ENCODE measurements at regions not wholly inside any gene's neighbourhood (a gene's known extent, or its start where the extent isn't known, plus 50 kb on each side); places are given as distances from the start of the nearest gene placed in this dataset.

- Histone ChIP-seq H3K36me3 (ENCODE audit: control insufficient read depth, insufficient read depth, low read length) (no peaks in the 10 kb centered on the region), H3K27me3 (ENCODE audit: control insufficient read depth, insufficient read depth, low read length) (no peaks in the 10 kb centered on the region), H3K9me3 (ENCODE audit: control insufficient read depth, low read length) (no peaks in the 10 kb centered on the region), H3K4me3 (ENCODE audit: low read length) (no peak overlapping the region), H3K9ac (ENCODE audit: low read length) (no peak overlapping the region), H3K4me1 (ENCODE audit: control insufficient read depth, insufficient read depth, low read length) (no peaks in the 10 kb centered on the region)
Measured at GRCh38 chr11:121741761-121742361, 289.1 kb upstream of the SORL1-AS1 start.

- H3K4me1 ChIP-seq (ENCODE audit: control insufficient read depth, insufficient read depth, low read length) = no peaks in the 10 kb centered on the region
- no peak overlapping the region for H3K4me3 ChIP-seq (ENCODE audit: low read length)
- H3K27me3 ChIP-seq (ENCODE audit: control insufficient read depth, insufficient read depth, low read length) = no peaks in the 10 kb centered on the region
- no peak overlapping the region for H3K9ac ChIP-seq (ENCODE audit: low read length)
- H3K36me3 ChIP-seq (ENCODE audit: control insufficient read depth, insufficient read depth, low read length) = no peaks in the 10 kb centered on the region
- H3K9me3 ChIP-seq (ENCODE audit: control insufficient read depth, low read length) = no peaks in the 10 kb centered on the region
Measured at GRCh38 chr11:121741351-121741760, 288.6 kb upstream of the SORL1-AS1 start.

- no peaks in the 10 kb centered on the region for H3K27me3 ChIP-seq (ENCODE audit: control insufficient read depth, insufficient read depth, low read length)
- H3K4me3 ChIP-seq (ENCODE audit: low read length) = no peak overlapping the region
- H3K9me3 ChIP-seq (ENCODE audit: control insufficient read depth, low read length) = no peaks in the 10 kb centered on the region
- H3K4me1 ChIP-seq (ENCODE audit: control insufficient read depth, insufficient read depth, low read length) = no peaks in the 10 kb centered on the region
- H3K36me3 ChIP-seq (ENCODE audit: control insufficient read depth, insufficient read depth, low read length) = no peaks in the 10 kb centered on the region
- no peak overlapping the region for H3K9ac ChIP-seq (ENCODE audit: low read length)
Measured at GRCh38 chr11:121740902-121741301, 288.1 kb upstream of the SORL1-AS1 start.

- Histone ChIP-seq H3K4me3 (ENCODE audit: low read length) (no peak overlapping the region), H3K36me3 (ENCODE audit: control insufficient read depth, insufficient read depth, low read length) (no peaks in the 10 kb centered on the region), H3K4me1 (ENCODE audit: control insufficient read depth, insufficient read depth, low read length) (no peaks in the 10 kb centered on the region)
Measured at GRCh38 chr11:121733858-121734257, 281.1 kb upstream of the SORL1-AS1 start.

GRCh38 chr11:121727942-121728341 lies 275.2 kb upstream of the SORL1-AS1 start:
- Histone ChIP-seq H3K4me1 (ENCODE audit: control insufficient read depth, insufficient read depth, low read length) (peaks cover 4% of the 10 kb centered on the region), H3K27me3 (ENCODE audit: control insufficient read depth, insufficient read depth, low read length) (peaks cover 3% of the 10 kb centered on the region), H3K9ac (ENCODE audit: low read length) (no peak overlapping the region), H3K9me3 (ENCODE audit: control insufficient read depth, low read length) (no peaks in the 10 kb centered on the region), H3K36me3 (ENCODE audit: control insufficient read depth, insufficient read depth, low read length) (no peaks in the 10 kb centered on the region), H3K4me3 (ENCODE audit: low read length) (no peak overlapping the region)

More at GRCh38 chr11:121733858-121734257, 281.1 kb upstream of the SORL1-AS1 start:
- Histone ChIP-seq H3K9ac (ENCODE audit: low read length) (no peak overlapping the region), H3K9me3 (ENCODE audit: control insufficient read depth, low read length) (no peaks in the 10 kb centered on the region), H3K27me3 (ENCODE audit: control insufficient read depth, insufficient read depth, low read length) (no peaks in the 10 kb centered on the region)

GRCh38 chr11:121723246-121723741 lies 270.5 kb upstream of the SORL1-AS1 start:
- H3K36me3 ChIP-seq (ENCODE audit: control insufficient read depth, insufficient read depth, low read length) = no peaks in the 10 kb centered on the region
- H3K4me3 ChIP-seq (ENCODE audit: low read length) = peak overlapping the region; percentile 19
- peaks cover 10% of the 10 kb centered on the region for H3K27me3 ChIP-seq (ENCODE audit: control insufficient read depth, insufficient read depth, low read length)
- peaks cover 5% of the 10 kb centered on the region for H3K4me1 ChIP-seq (ENCODE audit: control insufficient read depth, insufficient read depth, low read length)
- H3K9me3 ChIP-seq (ENCODE audit: control insufficient read depth, low read length) = no peaks in the 10 kb centered on the region
- peak overlapping the region; percentile 34 for H3K9ac ChIP-seq (ENCODE audit: low read length)

- Histone ChIP-seq H3K9ac (ENCODE audit: low read length) (peak overlapping the region; percentile 34), H3K27me3 (ENCODE audit: control insufficient read depth, insufficient read depth, low read length) (peaks cover 10% of the 10 kb centered on the region), H3K4me3 (ENCODE audit: low read length) (peak overlapping the region; percentile 8), H3K36me3 (ENCODE audit: control insufficient read depth, insufficient read depth, low read length) (no peaks in the 10 kb centered on the region), H3K9me3 (ENCODE audit: control insufficient read depth, low read length) (no peaks in the 10 kb centered on the region), H3K4me1 (ENCODE audit: control insufficient read depth, insufficient read depth, low read length) (peaks cover 5% of the 10 kb centered on the region)
Measured at GRCh38 chr11:121722431-121723245, 269.9 kb upstream of the SORL1-AS1 start.

- H3K9ac ChIP-seq (ENCODE audit: low read length) = no peak overlapping the region
- peaks cover 5% of the 10 kb centered on the region for H3K4me1 ChIP-seq (ENCODE audit: control insufficient read depth, insufficient read depth, low read length)
- no peak overlapping the region for H3K4me3 ChIP-seq (ENCODE audit: low read length)
- no peaks in the 10 kb centered on the region for H3K9me3 ChIP-seq (ENCODE audit: control insufficient read depth, low read length)
- H3K27me3 ChIP-seq (ENCODE audit: control insufficient read depth, insufficient read depth, low read length) = peaks cover 10% of the 10 kb centered on the region
- no peaks in the 10 kb centered on the region for H3K36me3 ChIP-seq (ENCODE audit: control insufficient read depth, insufficient read depth, low read length)
Measured at GRCh38 chr11:121721961-121722360, 269.2 kb upstream of the SORL1-AS1 start.

GRCh38 chr11:121721448-121721847 lies 268.7 kb upstream of the SORL1-AS1 start:
- no peaks in the 10 kb centered on the region for H3K9me3 ChIP-seq (ENCODE audit: control insufficient read depth, low read length)
- H3K4me3 ChIP-seq (ENCODE audit: low read length) = no peak overlapping the region
- H3K9ac ChIP-seq (ENCODE audit: low read length) = no peak overlapping the region
- H3K36me3 ChIP-seq (ENCODE audit: control insufficient read depth, insufficient read depth, low read length) = no peaks in the 10 kb centered on the region
- peaks cover 5% of the 10 kb centered on the region for H3K4me1 ChIP-seq (ENCODE audit: control insufficient read depth, insufficient read depth, low read length)
- peaks cover 10% of the 10 kb centered on the region for H3K27me3 ChIP-seq (ENCODE audit: control insufficient read depth, insufficient read depth, low read length)

- Histone ChIP-seq H3K4me3 (ENCODE audit: low read length) (no peak overlapping the region), H3K9me3 (ENCODE audit: control insufficient read depth, low read length) (no peaks in the 10 kb centered on the region), H3K27me3 (ENCODE audit: control insufficient read depth, insufficient read depth, low read length) (peaks cover 2% of the 10 kb centered on the region), H3K36me3 (ENCODE audit: control insufficient read depth, insufficient read depth, low read length) (no peaks in the 10 kb centered on the region), H3K4me1 (ENCODE audit: control insufficient read depth, insufficient read depth, low read length) (no peaks in the 10 kb centered on the region), H3K9ac (ENCODE audit: low read length) (no peak overlapping the region)
Measured at GRCh38 chr11:121717296-121717695, 264.5 kb upstream of the SORL1-AS1 start.

GRCh38 chr11:121716060-121716459 lies 263.3 kb upstream of the SORL1-AS1 start:
- Histone ChIP-seq H3K27me3 (ENCODE audit: control insufficient read depth, insufficient read depth, low read length) (no peaks in the 10 kb centered on the region), H3K36me3 (ENCODE audit: control insufficient read depth, insufficient read depth, low read length) (no peaks in the 10 kb centered on the region), H3K9me3 (ENCODE audit: control insufficient read depth, low read length) (no peaks in the 10 kb centered on the region), H3K9ac (ENCODE audit: low read length) (no peak overlapping the region), H3K4me1 (ENCODE audit: control insufficient read depth, insufficient read depth, low read length) (no peaks in the 10 kb centered on the region), H3K4me3 (ENCODE audit: low read length) (no peak overlapping the region)

GRCh38 chr11:121715405-121715804 lies 262.6 kb upstream of the SORL1-AS1 start:
- no peaks in the 10 kb centered on the region for H3K27me3 ChIP-seq (ENCODE audit: control insufficient read depth, insufficient read depth, low read length)
- H3K9ac ChIP-seq (ENCODE audit: low read length) = no peak overlapping the region
- H3K4me3 ChIP-seq (ENCODE audit: low read length) = no peak overlapping the region
- H3K9me3 ChIP-seq (ENCODE audit: control insufficient read depth, low read length) = no peaks in the 10 kb centered on the region
- H3K4me1 ChIP-seq (ENCODE audit: control insufficient read depth, insufficient read depth, low read length) = no peaks in the 10 kb centered on the region
- H3K36me3 ChIP-seq (ENCODE audit: control insufficient read depth, insufficient read depth, low read length) = no peaks in the 10 kb centered on the region

All from mucosa of stomach (tissue), 1 donor.